Right atrium auricular region (tissue), 2 donors: ENCODE measurements at regions not wholly inside any gene's neighbourhood (a gene's known extent, or its start where the extent isn't known, plus 50 kb on each side); places are given as distances from the start of the nearest gene placed in this dataset.
A peak's percentile ranks its signal among the peaks of the same experiment; 100 is the strongest.

Source experiments
- DNase-seq: peaks from one replicate; pipeline ENCODE4 v3.0.0-alpha.2; 2019; ENCODE audit warnings: low spot score
- H3K27ac ChIP-seq, 2 donors: fragments of 200-600 bp; sonication (generic); 1 replicate in 1 of 2; 2 replicates in 1 of 2; pipeline ENCODE4 v1.5.1; 2016 to 2019
- H3K27me3 ChIP-seq, 2 donors: fragments of 200-600 bp; sonication (generic); one replicate each; pipeline versions ENCODE4 v1.5.1 to v1.6.0; 2017 to 2019
- H3K36me3 ChIP-seq: fragments of 200-600 bp; sonication (generic); one replicate; pipeline ENCODE4 v1.5.1; 2016
- H3K4me1 ChIP-seq, 2 donors: fragments of 200-600 bp; sonication (generic); one replicate each; pipeline versions ENCODE4 v1.5.1 to v1.6.0; 2017 to 2019
- H3K4me3 ChIP-seq, 2 donors: fragments of 200-600 bp; sonication (generic); 1 replicate in 1 of 2; 2 replicates in 1 of 2; pipeline ENCODE4 v1.5.1; 2017 to 2019; ENCODE audit warnings: mild to moderate bottlenecking in 1 of 2, moderate library complexity in 1 of 2
- H3K9me3 ChIP-seq, 2 donors: fragments of 200-600 bp; sonication (generic); one replicate each; pipeline ENCODE4 v1.5.1; 2019
- TF ChIP-seq, protein P1 (sequence below), 2 donors: fragments of 200-600 bp; sonication (generic); IDR thresholded peaks; one replicate each; pipeline ENCODE4 v1.5.1; 2019; ENCODE audit warnings: antibody characterized with exemption in 2 of 2

- Histone ChIP-seq H3K27ac (no peak overlapping the region), H3K4me1 (no peaks in the 10 kb centered on the region), H3K4me3 (no peak overlapping the region), H3K27me3 (no peaks in the 10 kb centered on the region), H3K9me3 (no peaks in the 10 kb centered on the region), H3K36me3 (no peaks in the 10 kb centered on the region)
- TF ChIP-seq, protein P1, sequence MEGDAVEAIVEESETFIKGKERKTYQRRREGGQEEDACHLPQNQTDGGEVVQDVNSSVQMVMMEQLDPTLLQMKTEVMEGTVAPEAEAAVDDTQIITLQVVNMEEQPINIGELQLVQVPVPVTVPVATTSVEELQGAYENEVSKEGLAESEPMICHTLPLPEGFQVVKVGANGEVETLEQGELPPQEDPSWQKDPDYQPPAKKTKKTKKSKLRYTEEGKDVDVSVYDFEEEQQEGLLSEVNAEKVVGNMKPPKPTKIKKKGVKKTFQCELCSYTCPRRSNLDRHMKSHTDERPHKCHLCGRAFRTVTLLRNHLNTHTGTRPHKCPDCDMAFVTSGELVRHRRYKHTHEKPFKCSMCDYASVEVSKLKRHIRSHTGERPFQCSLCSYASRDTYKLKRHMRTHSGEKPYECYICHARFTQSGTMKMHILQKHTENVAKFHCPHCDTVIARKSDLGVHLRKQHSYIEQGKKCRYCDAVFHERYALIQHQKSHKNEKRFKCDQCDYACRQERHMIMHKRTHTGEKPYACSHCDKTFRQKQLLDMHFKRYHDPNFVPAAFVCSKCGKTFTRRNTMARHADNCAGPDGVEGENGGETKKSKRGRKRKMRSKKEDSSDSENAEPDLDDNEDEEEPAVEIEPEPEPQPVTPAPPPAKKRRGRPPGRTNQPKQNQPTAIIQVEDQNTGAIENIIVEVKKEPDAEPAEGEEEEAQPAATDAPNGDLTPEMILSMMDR (IDR thresholded peaks at IDR 0.05), result peak in 1 of 2 donors; percentile 57
- no peak for DNase-seq
Measured at GRCh38 chr14:106556665-106557289, 1030.4 kb downstream of the TMEM121 start.

DNA sequence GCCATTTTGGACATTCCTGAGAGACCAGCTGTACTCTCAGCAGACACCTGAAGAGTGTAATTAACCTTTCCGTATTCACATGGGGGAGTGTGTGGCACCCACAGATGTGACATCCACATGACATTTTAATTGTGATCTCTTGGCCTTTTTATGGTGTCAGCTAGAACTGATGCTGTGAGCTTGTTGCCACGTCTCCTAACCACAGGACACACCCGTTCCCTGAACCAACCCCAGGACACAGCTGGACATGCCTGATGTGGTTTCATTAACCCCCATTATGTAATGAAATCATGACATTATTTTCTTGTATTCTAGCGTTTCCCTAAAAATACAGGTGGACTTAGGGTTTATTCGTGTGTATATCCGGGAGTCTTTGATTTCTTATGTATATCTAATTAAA lies 1036.1 kb downstream of the TMEM121 start:
- H3K4me3 ChIP-seq, result no peak overlapping the region
- DNase-seq, result no peak
- no peak overlapping the region for H3K27ac ChIP-seq
- H3K27me3 ChIP-seq, result no peaks in the 10 kb centered on the region
- H3K36me3 ChIP-seq, result no peaks in the 10 kb centered on the region
- no peaks in the 10 kb centered on the region for H3K4me1 ChIP-seq
- H3K9me3 ChIP-seq, result no peaks in the 10 kb centered on the region
- TF ChIP-seq, protein P1 (IDR thresholded peaks at IDR 0.05), result no peak

- TF ChIP-seq, protein P1 (IDR thresholded peaks at IDR 0.05), result peak in 1 of 2 donors; percentile 28
- Histone ChIP-seq H3K27me3 (no peaks in the 10 kb centered on the region), H3K27ac (no peak overlapping the region), H3K4me1 (no peaks in the 10 kb centered on the region), H3K36me3 (no peaks in the 10 kb centered on the region), H3K9me3 (no peaks in the 10 kb centered on the region), H3K4me3 (no peak overlapping the region)
- DNase-seq, result no peak
Measured at GRCh38 chr14:106564058-106564643, 1037.8 kb downstream of the TMEM121 start.

DNA sequence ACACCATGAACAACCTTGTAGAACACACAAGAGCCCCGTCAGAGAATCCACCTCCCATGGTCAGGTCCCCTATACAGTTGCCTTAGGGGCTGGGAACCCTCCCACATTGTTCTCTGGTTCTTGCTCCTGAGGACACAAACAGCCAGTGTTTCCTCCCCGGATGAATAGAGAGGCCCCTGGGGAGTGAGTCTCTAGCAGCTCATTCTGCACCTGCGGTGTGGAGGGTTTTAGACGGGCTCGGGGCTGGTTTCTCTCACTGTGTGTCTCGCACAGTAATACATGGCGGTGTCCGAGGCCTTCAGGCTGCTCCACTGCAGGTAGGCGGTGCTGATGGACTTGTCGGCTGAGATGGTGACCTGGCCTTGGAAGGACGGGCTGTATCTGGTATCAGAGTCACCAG lies 1052.1 kb downstream of the TMEM121 start:
- no peak overlapping the region for H3K4me3 ChIP-seq
- no peaks in the 10 kb centered on the region for H3K4me1 ChIP-seq
- no peak overlapping the region for H3K27ac ChIP-seq
- no peak for DNase-seq
- TF ChIP-seq, protein P1 (IDR thresholded peaks at IDR 0.05), result no peak
- H3K27me3 ChIP-seq, result no peaks in the 10 kb centered on the region
- H3K9me3 ChIP-seq, result no peaks in the 10 kb centered on the region
- no peaks in the 10 kb centered on the region for H3K36me3 ChIP-seq

- no peaks in the 10 kb centered on the region for H3K9me3 ChIP-seq
- no peak for DNase-seq
- TF ChIP-seq, protein P1 (IDR thresholded peaks at IDR 0.05), result no peak
- H3K27ac ChIP-seq, result no peak overlapping the region
- H3K4me1 ChIP-seq, result no peaks in the 10 kb centered on the region
- no peak overlapping the region for H3K4me3 ChIP-seq
- no peaks in the 10 kb centered on the region for H3K36me3 ChIP-seq
- H3K27me3 ChIP-seq, result no peaks in the 10 kb centered on the region
Measured at GRCh38 chr14:106579084-106579483, 1052.7 kb downstream of the TMEM121 start.

- Histone ChIP-seq H3K36me3 (no peaks in the 10 kb centered on the region), H3K9me3 (no peaks in the 10 kb centered on the region), H3K4me1 (no peaks in the 10 kb centered on the region), H3K4me3 (no peak overlapping the region), H3K27me3 (no peaks in the 10 kb centered on the region), H3K27ac (no peak overlapping the region)
- no peak for DNase-seq
- TF ChIP-seq, protein P1 (IDR thresholded peaks at IDR 0.05), result no peak
Measured at GRCh38 chr14:106585692-106586091, 1059.3 kb downstream of the TMEM121 start.
